ENCODE measurements at regions not wholly inside any gene's neighbourhood (a gene's known extent, or its start where the extent isn't known, plus 50 kb on each side); places are given as distances from the start of the nearest gene placed in this dataset.

DNA sequence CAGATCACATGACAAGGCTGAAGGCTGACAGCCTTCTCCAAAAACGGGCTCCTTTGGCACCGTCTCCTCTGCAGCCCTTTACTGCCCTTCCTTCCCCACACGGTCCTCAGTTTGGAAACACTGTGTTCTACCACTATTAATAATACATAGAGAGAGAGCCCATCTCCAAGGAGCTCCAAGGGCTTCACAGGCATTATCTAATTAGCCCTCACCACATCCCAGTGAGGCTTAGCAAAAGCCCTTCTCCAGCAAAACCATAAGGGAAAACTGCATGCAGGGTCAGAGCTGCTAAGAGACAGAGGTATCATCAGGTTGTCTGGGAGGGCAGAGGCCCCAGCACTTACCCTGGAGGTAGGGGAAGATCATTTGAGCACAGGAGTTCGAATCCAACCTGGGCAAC, 169.3 kb upstream of the JARID2 start:
- peak overlapping the region; percentile 35; the same call in 1 of the 2 replicates for H3K27ac Mint-ChIP-seq
- H3K4me1 Mint-ChIP-seq: peaks cover 47% of the 10 kb centered on the region
- DNase-seq (ENCODE audit: low spot score): no peak
- H3K27me3 Mint-ChIP-seq (ENCODE audit: low read depth): no peaks in the 10 kb centered on the region; the same call in 1 of the 2 replicates
- H3K9me3 Mint-ChIP-seq: 0 out of 2 replicates have a peak, but pooled peaks cover 3% of the 10 kb centered on the region
- H3K4me3 Mint-ChIP-seq: no peak overlapping the region
- H3K36me3 Mint-ChIP-seq: no peaks in the 10 kb centered on the region
- ChIA-PET CTCF (interaction anchor here (0.6 to 1.7 kb wide), 2 partner anchors 18 to 21 kb away, joined by 3 to 4 read pairs; no protein-coding TSS in a partner anchor), POLR2A (interaction anchor here (0.6 kb wide), 1 partner anchor 10 kb away, joined by 3 read pairs; no protein-coding TSS in a partner anchor)
- TF ChIP-seq ZBTB21 (CRISPR knock-in tag; IDR thresholded peaks at IDR 0.05; ENCODE audit: borderline replicate concordance) (no peak), MXD4 (CRISPR knock-in tag; IDR thresholded peaks at IDR 0.05; ENCODE audit: borderline replicate concordance) (no peak), SMAD4 (CRISPR knock-in tag; IDR thresholded peaks at IDR 0.05) (no peak)
- TF ChIP-seq, protein P1, sequence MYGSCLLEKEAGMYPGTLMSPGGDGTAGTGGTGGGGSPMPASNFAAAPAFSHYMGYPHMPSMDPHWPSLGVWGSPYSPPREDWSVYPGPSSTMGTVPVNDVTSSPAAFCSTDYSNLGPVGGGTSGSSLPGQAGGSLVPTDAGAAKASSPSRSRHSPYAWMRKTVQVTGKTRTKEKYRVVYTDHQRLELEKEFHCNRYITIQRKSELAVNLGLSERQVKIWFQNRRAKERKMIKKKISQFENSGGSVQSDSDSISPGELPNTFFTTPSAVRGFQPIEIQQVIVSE (CRISPR knock-in tag; IDR thresholded peaks at IDR 0.05; ENCODE audit: borderline replicate concordance): no peak
- ATAC-seq: no peak

DNA sequence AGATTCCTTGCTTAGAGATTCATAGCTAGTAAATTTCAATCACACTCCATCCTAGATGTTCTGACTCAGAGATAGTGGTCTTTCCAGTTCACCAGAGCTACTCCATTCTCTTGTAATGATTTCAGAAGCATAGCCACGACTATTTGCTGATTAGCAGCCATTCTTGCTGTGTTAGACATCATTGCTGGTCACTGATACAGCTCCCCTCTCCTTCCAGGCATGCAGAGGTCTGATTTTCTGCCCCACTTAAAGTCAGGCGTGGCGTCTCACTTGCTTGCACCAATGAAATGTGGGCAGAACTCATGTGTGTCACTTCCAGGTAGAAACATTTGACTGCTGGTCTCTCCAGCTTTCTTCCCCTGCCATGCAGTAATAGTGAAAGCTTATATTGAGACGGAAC, 168.9 kb upstream of the JARID2 start:
- ATAC-seq (no peak), DNase-seq (ENCODE audit: low spot score) (no peak)
- Mint-ChIP-seq H3K9me3 (0 out of 2 replicates have a peak, but pooled peaks cover 3% of the 10 kb centered on the region), H3K36me3 (no peaks in the 10 kb centered on the region), H3K27me3 (ENCODE audit: low read depth) (no peaks in the 10 kb centered on the region; the same call in 1 of the 2 replicates), H3K4me1 (peaks cover 47% of the 10 kb centered on the region), H3K27ac (peak overlapping the region; percentile 57; the same call in 1 of the 2 replicates), H3K4me3 (no peak overlapping the region)
- POLR2A ChIA-PET: interaction anchor here (0.6 to 1.1 kb wide), 2 partner anchors 10 to 134 kb away, joined by 3 read pairs; no protein-coding TSS in a partner anchor
- CTCF ChIA-PET: interaction anchor here (0.6 kb wide), 1 partner anchor 21 kb away, joined by 3 read pairs; no protein-coding TSS in a partner anchor
- TF ChIP-seq FOXK1 (CRISPR knock-in tag; IDR thresholded peaks at IDR 0.05) (no peak), TEAD1 (CRISPR knock-in tag; IDR thresholded peaks at IDR 0.05) (no peak)

DNA sequence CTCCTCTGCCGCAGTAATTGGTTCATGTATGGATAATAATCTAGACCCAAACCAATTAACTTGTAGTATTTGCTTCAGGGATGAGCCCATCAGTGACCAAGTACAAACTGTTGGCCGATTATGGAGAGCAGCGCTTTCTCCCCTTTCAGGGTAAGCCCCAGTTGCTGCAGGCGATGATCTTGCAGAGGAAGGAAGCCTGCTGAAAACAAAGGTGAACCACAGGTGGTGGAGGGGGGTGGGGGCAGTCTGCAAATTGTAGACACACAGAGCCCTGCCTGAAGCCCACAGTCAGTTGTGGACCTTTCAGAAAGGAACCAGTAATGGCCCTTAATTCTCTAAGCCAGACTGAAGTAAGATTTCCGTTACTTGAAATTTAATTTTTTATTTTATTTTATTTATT, 167.9 kb upstream of the JARID2 start:
- DNase-seq (ENCODE audit: low spot score): peak; percentile 87
- ChIA-PET CTCF (no interaction called here), POLR2A (interaction anchor here (1.1 kb wide), 1 partner anchor 133 kb away, joined by 3 read pairs; no protein-coding TSS in a partner anchor)
- ATAC-seq: peak; percentile 93
- Mint-ChIP-seq H3K4me1 (peaks cover 47% of the 10 kb centered on the region), H3K9me3 (0 out of 2 replicates have a peak, but pooled peaks cover 3% of the 10 kb centered on the region), H3K36me3 (no peaks in the 10 kb centered on the region), H3K27ac (peak overlapping the region; percentile 93), H3K27me3 (ENCODE audit: low read depth) (no peaks in the 10 kb centered on the region; the same call in 1 of the 2 replicates), H3K4me3 (no peak overlapping the region; the same call in 1 of the 2 replicates)
- TF ChIP-seq, protein P2, sequence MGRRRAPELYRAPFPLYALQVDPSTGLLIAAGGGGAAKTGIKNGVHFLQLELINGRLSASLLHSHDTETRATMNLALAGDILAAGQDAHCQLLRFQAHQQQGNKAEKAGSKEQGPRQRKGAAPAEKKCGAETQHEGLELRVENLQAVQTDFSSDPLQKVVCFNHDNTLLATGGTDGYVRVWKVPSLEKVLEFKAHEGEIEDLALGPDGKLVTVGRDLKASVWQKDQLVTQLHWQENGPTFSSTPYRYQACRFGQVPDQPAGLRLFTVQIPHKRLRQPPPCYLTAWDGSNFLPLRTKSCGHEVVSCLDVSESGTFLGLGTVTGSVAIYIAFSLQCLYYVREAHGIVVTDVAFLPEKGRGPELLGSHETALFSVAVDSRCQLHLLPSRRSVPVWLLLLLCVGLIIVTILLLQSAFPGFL (CRISPR knock-in tag; IDR thresholded peaks at IDR 0.05; ENCODE audit: borderline replicate concordance): no peak
- TF ChIP-seq, protein P3, sequence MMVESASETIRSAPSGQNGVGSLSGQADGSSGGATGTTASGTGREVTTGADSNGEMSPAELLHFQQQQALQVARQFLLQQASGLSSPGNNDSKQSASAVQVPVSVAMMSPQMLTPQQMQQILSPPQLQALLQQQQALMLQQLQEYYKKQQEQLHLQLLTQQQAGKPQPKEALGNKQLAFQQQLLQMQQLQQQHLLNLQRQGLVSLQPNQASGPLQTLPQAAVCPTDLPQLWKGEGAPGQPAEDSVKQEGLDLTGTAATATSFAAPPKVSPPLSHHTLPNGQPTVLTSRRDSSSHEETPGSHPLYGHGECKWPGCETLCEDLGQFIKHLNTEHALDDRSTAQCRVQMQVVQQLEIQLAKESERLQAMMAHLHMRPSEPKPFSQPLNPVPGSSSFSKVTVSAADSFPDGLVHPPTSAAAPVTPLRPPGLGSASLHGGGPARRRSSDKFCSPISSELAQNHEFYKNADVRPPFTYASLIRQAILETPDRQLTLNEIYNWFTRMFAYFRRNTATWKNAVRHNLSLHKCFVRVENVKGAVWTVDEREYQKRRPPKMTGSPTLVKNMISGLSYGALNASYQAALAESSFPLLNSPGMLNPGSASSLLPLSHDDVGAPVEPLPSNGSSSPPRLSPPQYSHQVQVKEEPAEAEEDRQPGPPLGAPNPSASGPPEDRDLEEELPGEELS (CRISPR knock-in tag; IDR thresholded peaks at IDR 0.05): peak; percentile 26; the same call in 1 of the 2 replicates
- peak; percentile 66; the same call in 1 of the 2 replicates for TF ChIP-seq FOXK1 (CRISPR knock-in tag; IDR thresholded peaks at IDR 0.05)
- TF ChIP-seq ZNF317 (CRISPR knock-in tag; IDR thresholded peaks at IDR 0.05; ENCODE audit: borderline replicate concordance, low read depth): no peak
- TF ChIP-seq, protein P4, sequence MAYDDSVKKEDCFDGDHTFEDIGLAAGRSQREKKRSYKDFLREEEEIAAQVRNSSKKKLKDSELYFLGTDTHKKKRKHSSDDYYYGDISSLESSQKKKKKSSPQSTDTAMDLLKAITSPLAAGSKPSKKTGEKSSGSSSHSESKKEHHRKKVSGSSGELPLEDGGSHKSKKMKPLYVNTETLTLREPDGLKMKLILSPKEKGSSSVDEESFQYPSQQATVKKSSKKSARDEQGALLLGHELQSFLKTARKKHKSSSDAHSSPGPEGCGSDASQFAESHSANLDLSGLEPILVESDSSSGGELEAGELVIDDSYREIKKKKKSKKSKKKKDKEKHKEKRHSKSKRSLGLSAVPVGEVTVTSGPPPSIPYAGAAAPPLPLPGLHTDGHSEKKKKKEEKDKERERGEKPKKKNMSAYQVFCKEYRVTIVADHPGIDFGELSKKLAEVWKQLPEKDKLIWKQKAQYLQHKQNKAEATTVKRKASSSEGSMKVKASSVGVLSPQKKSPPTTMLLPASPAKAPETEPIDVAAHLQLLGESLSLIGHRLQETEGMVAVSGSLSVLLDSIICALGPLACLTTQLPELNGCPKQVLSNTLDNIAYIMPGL (CRISPR knock-in tag; IDR thresholded peaks at IDR 0.05): no peak
- no peak for TF ChIP-seq RELA (CRISPR knock-in tag; IDR thresholded peaks at IDR 0.05; ENCODE audit: borderline replicate concordance)
- TF ChIP-seq CBFB (CRISPR knock-in tag; IDR thresholded peaks at IDR 0.05; ENCODE audit: low read depth): no peak
- TF ChIP-seq ZNF219 (CRISPR knock-in tag; IDR thresholded peaks at IDR 0.05; ENCODE audit: borderline replicate concordance): no peak
- TF ChIP-seq TP53 (CRISPR knock-in tag; IDR thresholded peaks at IDR 0.05): no peak
- TF ChIP-seq KAT7 (CRISPR knock-in tag; IDR thresholded peaks at IDR 0.05; ENCODE audit: borderline replicate concordance): no peak
- TF ChIP-seq, protein P5, sequence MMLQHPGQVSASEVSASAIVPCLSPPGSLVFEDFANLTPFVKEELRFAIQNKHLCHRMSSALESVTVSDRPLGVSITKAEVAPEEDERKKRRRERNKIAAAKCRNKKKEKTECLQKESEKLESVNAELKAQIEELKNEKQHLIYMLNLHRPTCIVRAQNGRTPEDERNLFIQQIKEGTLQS (CRISPR knock-in tag; conservative IDR thresholded peaks at IDR 0.05): no peak
- no peak for TF ChIP-seq OVOL2 (CRISPR knock-in tag; IDR thresholded peaks at IDR 0.05; ENCODE audit: borderline replicate concordance)
- TF ChIP-seq NFE2L1 (CRISPR knock-in tag; IDR thresholded peaks at IDR 0.05): no peak
- TF ChIP-seq, protein P6, sequence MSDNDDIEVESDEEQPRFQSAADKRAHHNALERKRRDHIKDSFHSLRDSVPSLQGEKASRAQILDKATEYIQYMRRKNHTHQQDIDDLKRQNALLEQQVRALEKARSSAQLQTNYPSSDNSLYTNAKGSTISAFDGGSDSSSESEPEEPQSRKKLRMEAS (CRISPR knock-in tag; IDR thresholded peaks at IDR 0.05): no peak
- no peak for TF ChIP-seq ESRRA (CRISPR knock-in tag; IDR thresholded peaks at IDR 0.05; ENCODE audit: borderline replicate concordance)
- TF ChIP-seq, protein P7, sequence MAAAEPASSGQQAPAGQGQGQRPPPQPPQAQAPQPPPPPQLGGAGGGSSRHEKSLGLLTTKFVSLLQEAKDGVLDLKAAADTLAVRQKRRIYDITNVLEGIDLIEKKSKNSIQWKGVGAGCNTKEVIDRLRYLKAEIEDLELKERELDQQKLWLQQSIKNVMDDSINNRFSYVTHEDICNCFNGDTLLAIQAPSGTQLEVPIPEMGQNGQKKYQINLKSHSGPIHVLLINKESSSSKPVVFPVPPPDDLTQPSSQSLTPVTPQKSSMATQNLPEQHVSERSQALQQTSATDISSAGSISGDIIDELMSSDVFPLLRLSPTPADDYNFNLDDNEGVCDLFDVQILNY (CRISPR knock-in tag; IDR thresholded peaks at IDR 0.05): no peak
- TF ChIP-seq TEAD1 (CRISPR knock-in tag; IDR thresholded peaks at IDR 0.05): peak; percentile 52; the same call in 1 of the 2 replicates
